Esophagus muscularis mucosa (tissue), 4 donors: ENCODE measurements at regions not wholly inside any gene's neighbourhood (a gene's known extent, or its start where the extent isn't known, plus 50 kb on each side); places are given as distances from the start of the nearest gene placed in this dataset.

Experiments used
- EP300 ChIP-seq: sonication (generic); formaldehyde crosslinking; IDR thresholded peaks from one replicate; pipeline ENCODE4 v1.6.1; 2017; ENCODE audit warnings: antibody characterized with exemption
- POLR2A ChIP-seq: fragments of 450-650 bp; IDR thresholded peaks from one replicate; pipeline ENCODE4 v1.6.1; 2017; ENCODE audit warnings: antibody characterized with exemption, moderate library complexity, mild to moderate bottlenecking, low read depth
- POLR2AphosphoS5 ChIP-seq, 2 donors: sonication (generic); formaldehyde crosslinking; IDR thresholded peaks; one replicate each; pipeline ENCODE4 v1.6.1; 2017; ENCODE audit warnings: antibody characterized with exemption in 2 of 2
- TF ChIP-seq, protein P1 (sequence below), 3 experiments: fragments of 200-600 bp in 2 of 3; fragments of 450-650 bp in 1 of 3; sonication (generic) in 2 of 3; IDR thresholded peaks; one replicate each; pipeline ENCODE4 v1.5.1; 2017 to 2019; ENCODE audit warnings: antibody characterized with exemption in 3 of 3, mild to moderate bottlenecking in 2 of 3, moderate library complexity in 1 of 3

DNA sequence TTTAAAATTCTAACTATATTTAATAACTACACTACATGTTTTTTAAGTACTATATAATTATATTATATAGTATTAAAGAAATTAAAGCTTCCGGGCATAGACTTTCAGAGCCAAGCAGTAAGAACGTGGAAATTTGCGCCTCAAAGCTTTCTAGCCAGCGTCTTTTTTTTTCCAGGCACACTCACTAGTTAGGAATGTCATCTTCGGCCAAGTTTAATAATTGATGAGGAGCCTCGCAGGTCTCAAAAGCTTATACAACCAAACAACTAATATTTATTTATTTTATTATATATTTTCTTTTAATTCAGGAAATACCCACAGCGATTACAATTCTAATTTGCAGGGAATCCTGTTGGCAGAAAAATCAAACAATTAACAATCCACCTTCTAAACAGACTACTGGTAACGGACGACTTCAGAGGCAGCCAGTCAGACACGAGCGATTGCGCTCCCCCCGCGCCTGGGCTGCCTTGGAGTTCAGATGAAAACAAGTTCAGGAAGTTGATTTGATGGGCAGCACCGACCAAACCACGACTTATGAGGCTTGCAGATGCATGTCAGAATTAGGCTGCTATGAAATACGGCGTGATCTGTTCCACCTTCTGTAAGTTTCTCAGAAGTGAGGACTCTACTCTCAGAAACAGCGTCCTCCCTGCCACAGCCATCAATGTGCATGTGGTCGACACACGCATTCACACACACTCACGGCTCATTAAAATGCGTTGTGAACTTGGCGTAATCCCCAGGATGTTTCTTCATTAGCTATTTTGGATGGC is 431.8 kb upstream of the MGMT start:
- no peak for TF ChIP-seq POLR2A
- TF ChIP-seq, protein P1, sequence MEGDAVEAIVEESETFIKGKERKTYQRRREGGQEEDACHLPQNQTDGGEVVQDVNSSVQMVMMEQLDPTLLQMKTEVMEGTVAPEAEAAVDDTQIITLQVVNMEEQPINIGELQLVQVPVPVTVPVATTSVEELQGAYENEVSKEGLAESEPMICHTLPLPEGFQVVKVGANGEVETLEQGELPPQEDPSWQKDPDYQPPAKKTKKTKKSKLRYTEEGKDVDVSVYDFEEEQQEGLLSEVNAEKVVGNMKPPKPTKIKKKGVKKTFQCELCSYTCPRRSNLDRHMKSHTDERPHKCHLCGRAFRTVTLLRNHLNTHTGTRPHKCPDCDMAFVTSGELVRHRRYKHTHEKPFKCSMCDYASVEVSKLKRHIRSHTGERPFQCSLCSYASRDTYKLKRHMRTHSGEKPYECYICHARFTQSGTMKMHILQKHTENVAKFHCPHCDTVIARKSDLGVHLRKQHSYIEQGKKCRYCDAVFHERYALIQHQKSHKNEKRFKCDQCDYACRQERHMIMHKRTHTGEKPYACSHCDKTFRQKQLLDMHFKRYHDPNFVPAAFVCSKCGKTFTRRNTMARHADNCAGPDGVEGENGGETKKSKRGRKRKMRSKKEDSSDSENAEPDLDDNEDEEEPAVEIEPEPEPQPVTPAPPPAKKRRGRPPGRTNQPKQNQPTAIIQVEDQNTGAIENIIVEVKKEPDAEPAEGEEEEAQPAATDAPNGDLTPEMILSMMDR (IDR thresholded peaks at IDR 0.05) = no peak
- no peak for TF ChIP-seq EP300
- TF ChIP-seq POLR2AphosphoS5 (IDR thresholded peaks at IDR 0.05) = no peak
